Skin epidermis (tissue), 12 donors: ENCODE measurements at regions not wholly inside any gene's neighbourhood (a gene's known extent, or its start where the extent isn't known, plus 50 kb on each side); places are given as distances from the start of the nearest gene placed in this dataset.

ENCODE experiments used
- H3K27ac ChIP-seq, 21 experiments: fragments of 200-600 bp; sonication (generic) in 11 of 21; one replicate each; pipeline ENCODE4 v1.5.0; 2020; ENCODE audit warnings: mild to moderate bottlenecking in 3 of 21, inconsistent platforms in 2 of 21, moderate library complexity in 2 of 21
- H3K4me3 ChIP-seq, 7 experiments: fragments of 200-600 bp; sonication (generic) in 2 of 7; one replicate each; pipeline ENCODE4 v1.5.0; 2020; ENCODE audit warnings: inconsistent platforms in 2 of 7, mild to moderate bottlenecking in 2 of 7, moderate library complexity in 1 of 7

DNA sequence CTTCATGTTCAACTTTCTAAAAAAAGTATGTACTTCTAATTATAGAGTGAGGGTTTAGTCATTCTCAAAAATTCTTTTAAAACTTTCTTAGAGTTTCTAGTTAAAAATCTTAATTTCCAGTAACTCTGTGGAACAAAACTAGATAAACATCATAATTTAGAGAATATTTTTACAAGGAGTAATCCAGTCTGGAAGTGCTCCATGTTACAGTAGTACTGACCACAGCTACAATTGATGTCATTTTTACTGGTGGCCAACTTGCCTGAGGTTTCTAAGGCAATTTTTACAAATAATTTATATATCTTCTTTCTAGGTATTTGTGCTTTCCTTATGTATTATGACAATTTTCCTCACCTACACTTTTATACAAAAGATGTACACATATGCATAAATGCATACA lies 490.4 kb downstream of the CENPC start:
- Histone ChIP-seq H3K27ac (no peak overlapping the region), H3K4me3 (no peak overlapping the region)

DNA sequence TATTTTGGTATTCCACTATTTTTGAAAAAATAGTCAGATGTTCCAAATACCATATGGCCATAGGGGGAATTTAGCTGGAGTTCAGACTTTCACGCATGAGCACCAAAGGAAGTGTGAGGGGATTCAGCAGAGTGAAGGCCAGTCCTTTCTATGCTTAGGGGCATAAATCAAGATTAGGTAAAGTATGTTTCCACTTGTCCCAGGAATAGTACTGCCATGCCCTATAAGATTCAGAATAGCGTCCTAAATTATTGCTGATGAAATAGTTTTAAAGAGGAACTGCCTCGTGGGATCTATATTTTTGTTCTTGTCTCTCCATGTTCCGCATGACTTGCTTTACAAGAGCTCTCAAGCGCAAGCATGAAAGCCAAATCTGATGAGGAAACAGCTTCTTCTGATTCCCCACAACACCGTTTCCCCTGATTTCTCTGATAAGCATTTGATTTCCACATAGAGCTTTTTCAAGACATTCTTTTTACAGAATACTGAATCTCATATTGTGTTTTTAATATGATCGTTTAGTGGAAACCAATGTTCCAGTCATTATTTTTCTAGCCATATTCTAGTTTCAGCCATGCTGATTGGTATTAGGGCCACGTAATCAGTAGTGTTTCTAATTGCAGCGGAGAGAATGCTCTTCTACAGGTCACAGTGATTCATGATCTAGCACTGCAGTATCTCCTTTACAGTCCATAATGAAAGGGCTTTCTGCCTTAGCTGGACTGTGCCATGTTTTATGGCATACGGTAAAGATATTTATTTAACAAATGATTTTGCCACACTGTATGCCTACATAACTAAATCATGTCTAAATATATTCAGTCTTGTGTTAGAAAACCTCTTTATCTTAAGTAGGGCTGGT lies 492.3 kb downstream of the CENPC start:
- H3K27ac ChIP-seq, result no peak overlapping the region
- H3K4me3 ChIP-seq, result no peak overlapping the region

DNA sequence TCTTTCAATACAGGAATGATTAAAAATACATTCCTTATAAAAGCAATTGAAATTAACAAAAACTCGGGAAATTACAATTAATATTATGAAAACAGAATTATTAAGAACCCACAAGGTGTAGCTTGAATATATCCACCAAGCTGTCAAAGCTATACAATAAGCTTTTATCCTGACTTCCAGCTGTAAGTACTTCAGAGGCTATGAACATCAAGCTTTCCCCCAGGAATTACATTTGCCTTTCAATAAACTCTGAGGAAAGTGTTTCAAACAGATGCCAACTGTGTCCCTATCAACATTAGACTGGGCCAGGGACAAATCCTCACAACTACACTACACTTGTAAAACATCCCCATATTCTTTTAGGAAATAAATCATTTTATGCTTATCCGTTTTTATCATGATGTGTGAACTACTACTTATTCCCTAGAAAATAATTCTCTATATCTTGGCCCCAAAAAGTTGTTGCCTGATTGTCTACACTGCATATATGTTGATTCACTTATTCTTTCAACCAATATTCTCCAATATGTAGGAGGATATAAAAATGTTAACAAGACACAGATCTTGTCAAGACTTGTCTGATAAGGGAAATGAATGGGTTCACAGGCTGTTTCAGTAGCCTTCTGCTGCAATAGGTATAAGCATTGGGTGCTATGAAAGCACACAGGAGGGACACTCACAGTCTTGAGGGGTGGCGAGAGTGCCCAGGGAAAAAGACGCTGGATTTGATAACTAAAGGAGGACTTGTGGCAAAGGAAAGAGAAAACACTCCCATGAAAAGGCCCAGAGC lies 494.1 kb downstream of the CENPC start:
- H3K4me3 ChIP-seq, result no peak overlapping the region
- no peak overlapping the region for H3K27ac ChIP-seq

DNA sequence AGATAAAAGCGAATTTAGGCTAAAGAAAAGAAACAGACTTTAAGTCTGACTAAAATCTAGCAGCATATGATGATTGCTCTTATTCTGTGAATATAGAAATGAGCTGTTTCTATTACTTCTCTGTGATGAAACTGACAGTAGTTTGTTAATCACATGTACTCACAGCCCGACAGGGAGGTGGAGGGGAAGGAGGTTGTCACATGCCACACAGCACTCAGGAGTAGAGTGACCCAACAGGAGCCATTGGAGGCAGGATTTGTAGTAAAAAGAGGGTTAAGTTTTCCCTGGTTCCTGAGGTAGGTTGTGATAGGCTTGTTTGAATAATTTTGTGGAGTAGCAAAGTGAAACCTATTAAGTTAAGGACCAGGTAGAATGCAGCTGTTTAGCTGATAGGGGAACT lies 495.9 kb downstream of the CENPC start:
- H3K27ac ChIP-seq, result no peak overlapping the region
- H3K4me3 ChIP-seq, result no peak overlapping the region

DNA sequence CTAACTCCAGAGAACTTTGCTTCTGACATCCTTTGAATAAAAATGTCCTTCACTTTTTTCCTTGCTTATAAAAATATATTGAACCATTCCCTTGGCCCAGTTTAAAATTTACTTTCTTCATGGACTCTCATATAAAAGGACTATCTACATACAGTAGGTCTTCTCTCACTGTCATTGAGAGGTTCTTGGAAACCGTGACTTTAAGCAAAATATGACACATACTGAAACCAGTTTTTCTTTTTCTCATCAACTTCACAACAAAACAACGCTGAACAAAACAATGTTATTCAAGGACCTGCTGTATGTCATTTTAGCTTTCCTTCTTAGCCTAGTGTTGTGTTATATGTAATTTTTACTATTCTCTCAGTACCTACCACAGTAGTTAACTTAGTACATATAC lies 496.8 kb downstream of the CENPC start:
- Histone ChIP-seq H3K4me3 (no peak overlapping the region), H3K27ac (no peak overlapping the region)

DNA sequence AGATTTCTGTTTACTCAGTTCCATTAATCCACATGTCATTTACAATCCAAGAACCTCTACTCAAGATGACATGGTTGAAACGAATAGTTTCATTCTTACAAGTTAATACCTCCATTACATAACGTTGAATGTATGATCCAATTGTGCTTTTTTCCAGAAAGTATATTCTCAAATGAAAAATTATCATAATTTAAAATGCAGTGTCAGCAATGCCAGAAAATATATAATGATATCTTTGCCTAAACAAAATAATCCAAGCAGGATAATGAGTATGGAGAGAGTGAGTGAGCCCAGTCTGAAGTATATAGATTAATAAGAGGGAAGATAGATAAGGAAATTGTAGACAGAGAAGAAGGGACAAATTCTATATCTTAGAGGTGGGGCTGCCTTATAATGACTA lies 505.0 kb downstream of the CENPC start:
- H3K27ac ChIP-seq, result no peak overlapping the region
- H3K4me3 ChIP-seq, result no peak overlapping the region

DNA sequence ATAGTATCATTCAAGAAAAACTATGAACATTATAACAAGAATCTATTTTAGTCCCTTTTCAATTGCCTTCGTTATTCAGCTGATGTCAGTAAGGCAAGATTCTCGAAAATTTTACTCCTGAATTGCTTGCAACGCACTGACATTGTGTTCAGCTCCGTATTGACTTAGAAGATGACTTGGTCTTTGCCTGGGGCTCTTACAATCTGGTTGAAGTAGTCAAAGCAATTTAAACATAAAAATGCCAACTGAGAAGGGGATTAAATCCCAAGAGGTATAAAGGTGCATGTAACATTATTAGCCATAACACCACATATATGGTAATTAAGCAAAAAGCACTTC lies 507.1 kb downstream of the CENPC start:
- Histone ChIP-seq H3K27ac (no peak overlapping the region), H3K4me3 (no peak overlapping the region)

DNA sequence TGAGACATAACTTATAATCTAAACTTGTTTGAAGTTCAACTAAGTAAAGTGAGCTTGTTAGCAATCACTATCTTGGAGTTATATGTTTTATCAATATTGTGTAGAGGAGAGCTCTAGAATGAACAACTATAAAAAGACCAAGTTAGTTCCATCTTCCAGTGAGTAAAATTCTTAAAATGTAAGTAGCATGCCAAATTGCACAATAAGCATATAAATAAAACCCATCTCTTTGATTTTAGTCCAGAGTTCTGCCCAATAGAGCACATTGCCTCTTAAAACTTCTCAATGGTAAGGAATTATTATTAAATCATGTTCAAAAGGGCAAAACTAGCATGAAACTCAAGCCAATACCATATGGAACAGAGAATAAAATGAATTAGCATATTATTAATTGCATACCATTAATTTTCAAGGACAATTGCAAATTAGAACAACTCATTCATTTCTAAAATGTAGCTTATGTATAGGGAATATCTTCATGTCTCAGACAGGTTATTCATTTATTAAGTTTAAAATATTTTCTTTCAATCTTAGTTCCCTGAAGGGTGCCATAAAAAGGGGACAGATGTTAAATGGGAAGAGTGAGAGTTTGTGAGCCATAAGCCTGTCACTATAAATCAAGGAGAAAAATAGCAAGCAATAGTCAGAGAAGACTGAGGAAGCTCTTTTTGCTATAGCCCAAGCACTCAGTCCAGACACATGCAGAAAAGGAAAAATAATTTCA lies 507.6 kb downstream of the CENPC start:
- no peak overlapping the region for H3K27ac ChIP-seq
- no peak overlapping the region for H3K4me3 ChIP-seq

DNA sequence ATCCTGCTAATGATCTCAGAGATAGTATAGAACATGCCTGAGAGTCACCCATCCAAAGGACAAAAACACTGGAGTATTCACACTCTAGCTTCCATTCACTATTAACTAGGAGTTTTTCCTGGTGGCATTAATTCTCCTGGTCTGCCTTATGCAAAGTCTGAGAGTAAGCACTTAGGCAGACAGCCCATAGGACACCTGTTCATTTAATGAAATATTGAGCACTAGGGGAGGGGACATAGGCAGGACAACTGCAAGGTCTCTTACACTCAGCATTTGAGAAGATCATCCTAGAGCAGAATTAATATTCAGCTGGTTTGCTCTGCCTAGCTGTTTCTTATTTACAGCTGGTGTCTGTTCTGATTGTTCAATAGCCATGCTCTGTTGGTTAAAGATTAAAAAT lies 508.5 kb downstream of the CENPC start:
- Histone ChIP-seq H3K27ac (no peak overlapping the region), H3K4me3 (no peak overlapping the region)

DNA sequence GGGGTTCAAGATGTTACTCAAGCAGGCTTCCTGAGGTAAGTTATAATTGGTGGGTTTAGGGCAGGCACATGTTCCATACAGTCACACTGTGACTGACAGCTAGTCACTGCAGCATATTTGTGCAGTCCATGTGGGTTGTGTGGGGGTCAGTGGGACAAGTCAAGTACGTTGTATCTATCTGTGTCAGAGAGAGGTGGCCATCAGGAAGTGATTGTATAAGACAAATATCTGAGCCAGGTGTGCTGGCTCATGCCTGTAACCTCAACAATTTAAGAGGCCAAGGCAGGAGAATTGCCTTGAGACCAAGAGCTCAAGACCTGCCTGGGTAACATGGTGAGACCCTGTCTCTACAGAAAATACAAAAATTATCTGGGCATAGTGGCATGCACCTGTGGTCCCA lies 509.3 kb downstream of the CENPC start:
- no peak overlapping the region for H3K4me3 ChIP-seq
- H3K27ac ChIP-seq, result no peak overlapping the region

DNA sequence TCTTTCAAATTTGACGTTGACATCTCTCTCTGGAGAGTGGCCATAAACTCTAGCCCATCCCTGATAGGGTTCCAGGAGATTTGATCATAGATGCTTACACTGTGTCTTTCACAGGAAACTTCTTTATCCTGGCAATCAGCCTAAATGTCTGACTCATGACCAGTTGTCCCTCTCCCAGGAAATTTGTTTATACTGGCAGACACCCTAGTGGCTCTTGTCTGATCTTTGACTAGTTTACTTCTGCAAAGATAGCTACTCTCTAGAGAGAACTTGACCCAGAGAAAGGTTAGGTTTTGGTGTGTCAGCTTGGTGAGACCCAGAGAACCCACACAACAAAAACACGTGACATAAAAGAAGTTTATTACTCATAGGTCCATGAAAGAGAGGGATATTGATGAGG lies 509.8 kb downstream of the CENPC start:
- no peak overlapping the region for H3K27ac ChIP-seq
- no peak overlapping the region for H3K4me3 ChIP-seq

DNA sequence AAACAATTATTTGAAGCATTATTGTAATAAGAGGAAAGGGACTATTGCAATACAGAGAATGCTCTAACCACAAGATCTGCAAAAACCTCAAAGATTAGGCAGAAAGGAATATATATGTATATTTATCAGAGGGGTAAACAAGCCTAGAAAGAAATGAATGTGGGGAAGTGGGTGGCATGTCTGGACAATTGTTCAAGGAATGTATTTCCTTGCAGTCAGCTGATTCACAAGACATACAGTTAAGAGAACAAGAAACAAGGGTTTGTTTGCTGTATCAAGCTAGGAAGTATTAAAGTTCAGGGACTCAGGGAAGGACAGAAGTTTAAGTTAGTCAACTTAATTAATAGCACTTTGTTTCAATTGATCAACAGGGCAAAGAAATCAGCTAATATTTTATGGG lies 514.7 kb downstream of the CENPC start:
- H3K27ac ChIP-seq, result no peak overlapping the region
- no peak overlapping the region for H3K4me3 ChIP-seq

DNA sequence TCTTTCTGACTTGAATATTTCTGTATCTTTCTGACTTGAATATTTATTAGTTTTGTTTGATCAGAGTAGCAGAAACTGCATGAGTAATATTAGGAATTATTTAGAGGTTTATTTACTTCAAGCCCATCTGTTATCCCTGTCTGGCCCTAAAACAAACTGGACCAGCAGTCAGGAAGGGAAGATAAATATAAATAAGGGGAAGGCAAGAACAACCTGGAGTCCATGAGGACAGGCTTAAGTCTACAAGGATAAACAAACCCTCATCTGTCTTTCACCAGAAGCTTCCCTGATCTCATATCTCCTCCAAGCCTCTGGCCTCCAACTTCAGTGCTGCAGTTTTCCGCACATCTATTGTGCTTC lies 524.9 kb downstream of the CENPC start:
- no peak overlapping the region for H3K27ac ChIP-seq
- H3K4me3 ChIP-seq, result no peak overlapping the region

DNA sequence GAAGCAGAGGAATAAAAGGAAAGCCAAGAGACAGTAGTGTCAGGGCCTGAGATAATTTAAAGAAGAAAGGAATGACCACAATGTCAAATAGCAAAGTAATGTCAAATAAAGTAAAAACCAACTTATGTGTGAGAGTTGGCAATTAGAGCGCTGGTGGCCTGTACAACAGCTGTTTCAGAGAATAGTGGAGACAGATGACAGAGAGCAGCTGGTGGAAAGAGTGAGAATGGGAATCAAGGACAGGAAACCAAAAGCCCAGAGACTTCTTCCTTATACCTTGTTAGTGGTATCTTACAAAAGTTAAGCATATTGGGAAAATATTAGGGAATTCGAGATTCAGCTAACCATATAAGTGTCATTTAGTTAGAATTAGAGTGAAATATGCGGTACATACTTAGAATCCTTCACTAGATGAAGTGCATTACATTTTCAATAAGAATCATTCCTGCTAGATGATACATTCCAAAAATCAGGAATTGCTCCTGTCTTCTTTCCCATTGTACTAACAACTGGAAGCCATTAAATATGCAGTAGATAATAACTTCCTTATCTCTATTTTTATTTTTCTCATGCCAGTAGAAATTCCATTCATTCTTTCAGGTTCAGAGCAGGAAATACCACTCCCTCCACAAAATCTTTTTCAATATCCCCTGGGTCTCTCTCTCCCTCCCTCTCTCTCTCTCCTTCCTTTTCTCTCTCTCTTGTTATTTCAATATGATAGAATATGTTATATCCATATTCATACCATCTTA lies 525.4 kb downstream of the CENPC start:
- no peak overlapping the region for H3K4me3 ChIP-seq
- H3K27ac ChIP-seq, result no peak overlapping the region

DNA sequence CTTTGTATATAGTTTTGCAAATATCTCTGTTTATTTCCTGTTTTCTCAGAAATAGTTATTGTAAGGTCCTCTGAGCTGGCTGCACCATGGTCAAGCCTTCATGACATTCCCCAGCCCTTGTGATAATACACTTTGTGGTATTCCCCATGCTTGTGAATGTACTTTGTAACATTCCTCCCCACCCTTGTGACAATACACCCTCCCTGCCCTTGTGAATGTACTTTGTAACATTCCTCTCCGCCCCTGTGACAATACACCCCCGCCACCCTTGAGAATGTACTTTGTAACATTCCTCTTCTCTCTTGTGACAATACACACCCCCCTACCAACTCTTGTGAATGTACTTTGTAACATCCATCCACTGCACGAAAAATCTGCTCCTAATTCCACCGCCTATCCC lies 530.7 kb downstream of the CENPC start:
- Histone ChIP-seq H3K4me3 (no peak overlapping the region), H3K27ac (no peak overlapping the region)

DNA sequence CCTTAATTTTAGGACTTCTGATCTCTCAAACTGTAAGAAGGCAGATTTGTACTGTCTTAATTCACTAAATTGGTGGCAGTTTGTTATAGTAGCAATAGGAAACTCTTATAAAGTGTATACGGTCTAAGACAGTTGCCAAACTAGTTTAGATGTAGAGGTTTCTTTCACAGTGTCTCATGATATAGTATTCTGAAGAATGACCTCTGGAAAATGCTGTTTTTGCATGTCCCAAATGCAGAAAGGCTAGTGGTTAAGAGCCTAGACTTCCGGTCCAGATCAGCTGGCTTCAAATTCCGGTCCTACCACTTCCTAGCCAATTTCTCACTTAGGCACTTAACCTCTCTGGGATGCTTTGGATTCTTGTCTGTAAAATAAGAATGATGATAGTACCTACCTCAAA lies 538.5 kb downstream of the CENPC start:
- no peak overlapping the region for H3K27ac ChIP-seq
- no peak overlapping the region for H3K4me3 ChIP-seq

DNA sequence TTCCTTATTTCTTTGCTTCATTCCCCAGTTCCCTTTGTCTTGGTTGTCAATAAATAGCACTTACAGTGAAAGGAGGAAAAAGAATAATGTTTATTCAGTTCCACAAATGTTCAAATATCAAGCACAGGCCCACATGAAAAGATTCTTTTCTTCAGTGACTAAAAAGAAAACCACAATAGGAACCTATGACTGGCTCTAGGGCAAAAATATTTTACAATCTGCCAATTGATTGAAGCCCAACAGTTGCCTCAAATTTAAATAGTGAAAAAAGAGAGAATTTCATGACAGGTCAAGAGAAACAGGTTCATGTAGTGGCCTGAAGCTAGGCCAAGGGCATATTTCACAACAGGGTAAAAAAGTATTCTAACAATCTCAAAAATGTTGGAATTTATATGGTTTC lies 553.8 kb downstream of the CENPC start:
- Histone ChIP-seq H3K4me3 (no peak overlapping the region), H3K27ac (no peak overlapping the region)

DNA sequence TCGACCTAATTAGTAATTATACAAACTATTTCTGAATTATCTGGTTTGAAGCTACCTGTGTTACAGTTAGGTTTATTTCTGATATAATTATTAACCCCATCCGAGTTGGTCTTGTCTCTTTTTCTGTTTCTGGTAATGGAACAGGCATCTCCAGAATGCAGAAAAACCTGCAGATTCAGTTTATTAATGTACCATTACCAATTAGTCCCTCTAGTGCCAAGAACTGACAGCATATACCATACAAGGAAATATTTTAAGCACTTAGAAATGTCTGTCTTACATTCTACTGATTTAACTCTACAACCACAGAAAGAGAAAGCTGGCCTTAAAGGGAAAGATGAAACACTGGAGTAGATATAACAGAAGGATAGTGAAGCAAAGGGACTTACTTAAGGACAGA lies 570.6 kb downstream of the CENPC start:
- Histone ChIP-seq H3K4me3 (no peak overlapping the region), H3K27ac (no peak overlapping the region)

DNA sequence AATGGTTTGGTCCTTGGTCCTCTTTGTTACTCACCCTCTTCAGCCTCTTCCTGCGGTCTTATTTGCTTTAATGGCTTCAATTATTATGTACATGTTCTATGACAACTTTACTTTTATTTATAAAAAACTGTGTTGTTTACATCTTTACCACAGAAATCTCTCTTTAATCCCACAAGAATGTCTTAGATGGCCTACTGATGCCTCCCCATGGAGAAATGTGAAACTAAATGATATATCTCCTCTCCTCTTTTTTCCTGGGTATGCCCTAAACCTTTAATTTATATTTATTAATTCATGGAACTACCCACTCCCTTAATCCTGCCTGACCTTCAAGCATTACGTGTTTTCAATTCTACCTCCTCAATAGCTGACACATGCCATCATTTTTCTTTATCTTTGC lies 573.2 kb downstream of the CENPC start:
- Histone ChIP-seq H3K4me3 (no peak overlapping the region), H3K27ac (no peak overlapping the region)

DNA sequence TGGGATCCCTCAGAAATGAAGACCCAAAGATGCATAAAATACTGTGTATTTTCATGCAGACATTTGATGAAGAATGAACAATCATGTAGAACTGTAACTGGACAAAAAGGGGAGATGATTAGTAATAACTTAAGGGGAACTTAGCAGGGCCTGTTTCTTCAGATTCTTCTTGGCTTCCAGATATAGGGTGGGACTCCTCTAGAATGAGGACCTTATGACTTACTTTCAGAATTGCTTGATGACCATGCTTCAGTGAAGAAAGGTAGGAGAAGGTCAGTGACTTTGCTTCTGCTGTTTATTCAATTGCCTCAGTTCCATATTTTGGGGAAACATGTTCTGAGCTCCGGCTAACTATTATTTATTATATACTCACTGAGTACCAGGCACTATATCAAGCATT lies 580.8 kb downstream of the CENPC start:
- no peak overlapping the region for H3K4me3 ChIP-seq
- no peak overlapping the region for H3K27ac ChIP-seq
